GM21515 (cell line): ENCODE measurements at regions not wholly inside any gene's neighbourhood (a gene's known extent, or its start where the extent isn't known, plus 50 kb on each side); places are given as distances from the start of the nearest gene placed in this dataset.
"Not testable (repeated sequence)": the region's sequence is repeated elsewhere in the genome, so short reads cannot be mapped to it uniquely, and the experiment has no call there.

ENCODE experiments used
- ATAC-seq: cut with Tn5 transposase; IDR thresholded peaks from one replicate; pipeline ENCODE4 v1.9.1; 2021; ENCODE audit not compliant: unreplicated experiment

GRCh38 chr3:72171946-72172345, 387.0 kb upstream of the PROK2 start:
- no peak for ATAC-seq

- no peak for ATAC-seq
Measured at GRCh38 chr3:72171463-72171881, 386.5 kb upstream of the PROK2 start.

GRCh38 chr3:72169561-72170472, 384.9 kb upstream of the PROK2 start:
- no peak for ATAC-seq

GRCh38 chr3:72169120-72169519, 384.2 kb upstream of the PROK2 start:
- no peak for ATAC-seq

- ATAC-seq: no peak
Measured at GRCh38 chr3:72165808-72166207, 380.9 kb upstream of the PROK2 start.

GRCh38 chr3:72165317-72165716, 380.4 kb upstream of the PROK2 start:
- no peak for ATAC-seq

- ATAC-seq: no peak
Measured at GRCh38 chr3:72164635-72164978, 379.7 kb upstream of the PROK2 start.

- peak; percentile 90 for ATAC-seq
Measured at GRCh38 chr3:72163809-72164634, 379.1 kb upstream of the PROK2 start.

GRCh38 chr3:72162649-72163184, 377.8 kb upstream of the PROK2 start:
- ATAC-seq: no peak

- no peak for ATAC-seq
Measured at GRCh38 chr3:72161881-72162595, 377.1 kb upstream of the PROK2 start.

GRCh38 chr3:72161285-72161684, 376.3 kb upstream of the PROK2 start:
- ATAC-seq: not testable (repeated sequence)

- ATAC-seq: no peak
Measured at GRCh38 chr3:72160351-72160750, 375.4 kb upstream of the PROK2 start.

- no peak for ATAC-seq
Measured at GRCh38 chr3:72159487-72159886, 374.5 kb upstream of the PROK2 start.

GRCh38 chr3:72158639-72159326, 373.8 kb upstream of the PROK2 start:
- no peak for ATAC-seq

GRCh38 chr3:72157748-72158638, 373.0 kb upstream of the PROK2 start:
- peak; percentile 49 for ATAC-seq

GRCh38 chr3:72155391-72156064, 370.6 kb upstream of the PROK2 start:
- ATAC-seq: no peak

- no peak for ATAC-seq
Measured at GRCh38 chr3:72154391-72155335, 369.7 kb upstream of the PROK2 start.
